Astrocyte of the hippocampus (primary cell): ENCODE measurements at regions not wholly inside any gene's neighbourhood (a gene's known extent, or its start where the extent isn't known, plus 50 kb on each side); places are given as distances from the start of the nearest gene placed in this dataset.
"Not testable (repeated sequence)": the region's sequence is repeated elsewhere in the genome, so short reads cannot be mapped to it uniquely, and the experiment has no call there.

Experiments used
- DNase-seq: peaks from one replicate; pipeline ENCODE4 v3.0.0; 2011; ENCODE audit warnings: low read depth, low spot score

GRCh38 chr1:177891809-177892208 is 78.0 kb downstream of the SEC16B start:
- DNase-seq = no peak

GRCh38 chr1:177890479-177890878 is 79.4 kb downstream of the SEC16B start:
- DNase-seq = no peak

DNA sequence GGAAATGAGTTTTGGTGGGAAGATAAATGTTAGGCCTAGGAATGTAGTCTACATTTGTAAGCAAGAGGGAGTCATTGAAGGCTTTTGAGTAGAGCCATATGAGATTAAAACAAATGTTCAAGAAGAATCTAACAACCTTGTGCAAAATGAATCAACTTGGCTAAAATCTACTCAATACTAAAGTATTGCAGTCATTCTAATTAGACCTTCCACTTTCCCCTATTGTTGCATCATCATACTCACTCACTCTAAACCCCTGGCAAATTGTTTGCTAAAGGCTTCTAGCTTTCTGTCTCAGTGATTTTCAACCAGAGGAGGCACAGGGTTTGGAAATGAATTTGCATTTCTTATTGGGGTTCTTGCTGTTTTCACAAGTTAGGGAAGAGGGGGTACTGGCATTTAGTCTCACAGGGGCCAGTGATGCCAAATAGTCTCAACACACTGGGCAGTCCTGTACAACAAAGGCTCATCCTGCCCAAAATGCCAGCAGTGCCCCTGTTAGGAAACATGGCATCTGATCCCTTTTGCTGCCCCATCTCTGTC is 85.3 kb downstream of the SEC16B start:
- DNase-seq = no peak

GRCh38 chr1:177883581-177883980 is 86.3 kb downstream of the SEC16B start:
- no peak for DNase-seq

DNA sequence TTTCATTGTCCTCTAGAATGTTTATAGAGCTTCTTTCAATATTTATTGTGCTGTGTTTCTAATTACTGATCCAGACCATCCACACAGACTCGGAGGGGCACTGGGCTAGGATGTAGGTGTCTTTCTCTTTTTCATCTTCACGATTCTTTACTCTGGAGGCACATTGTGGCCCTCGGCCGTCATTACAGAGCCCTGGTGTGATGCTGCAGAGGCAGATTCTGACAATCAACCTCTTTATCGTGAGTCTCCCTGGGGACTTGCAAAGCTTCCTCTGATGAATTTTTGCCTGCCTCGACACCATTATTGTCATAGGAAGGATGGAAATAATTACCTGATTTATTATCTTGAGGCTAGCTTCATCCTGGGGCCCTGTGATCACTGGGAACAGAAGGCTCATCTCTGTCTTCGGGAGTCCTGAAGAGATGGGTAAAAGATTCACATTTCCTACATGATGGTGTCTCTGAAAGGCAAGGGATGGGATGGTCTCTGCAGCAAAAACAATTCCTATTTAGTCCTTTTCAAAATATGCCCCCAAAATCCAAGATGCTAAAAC is 89.4 kb downstream of the SEC16B start:
- DNase-seq = no peak

- DNase-seq = no peak
Measured at GRCh38 chr1:177877086-177877485, 92.8 kb downstream of the SEC16B start.

- DNase-seq = peak; percentile 48
Measured at GRCh38 chr1:177873238-177873637, 96.6 kb downstream of the SEC16B start.

DNA sequence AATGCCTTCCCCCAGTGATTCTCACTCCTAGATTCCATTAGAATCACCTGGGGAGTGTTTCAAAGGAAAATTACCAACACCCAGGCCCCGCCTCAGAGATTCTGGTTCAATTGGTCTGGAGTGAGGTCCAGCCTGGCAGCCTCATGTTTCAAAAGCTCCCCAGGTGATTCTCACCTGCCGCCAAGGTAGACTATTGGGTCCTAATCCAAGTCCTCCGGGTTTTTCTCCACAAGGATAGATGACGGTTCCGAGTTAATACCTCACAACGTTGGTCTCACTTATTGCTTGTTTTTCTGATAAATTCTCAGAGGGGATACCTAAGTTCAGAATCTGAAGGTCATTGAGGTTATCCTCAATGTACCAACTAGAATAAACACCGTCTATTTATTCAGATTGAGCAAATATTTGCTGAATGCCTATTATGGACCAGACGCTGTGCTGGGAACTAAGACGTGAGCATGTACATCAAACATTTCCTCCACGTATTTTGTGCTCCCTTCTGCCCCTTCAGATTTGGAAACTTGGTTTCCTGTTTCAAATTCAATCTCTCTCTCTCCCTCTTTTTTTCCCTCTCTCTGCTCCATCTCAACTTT is 97.5 kb downstream of the SEC16B start:
- no peak for DNase-seq

DNA sequence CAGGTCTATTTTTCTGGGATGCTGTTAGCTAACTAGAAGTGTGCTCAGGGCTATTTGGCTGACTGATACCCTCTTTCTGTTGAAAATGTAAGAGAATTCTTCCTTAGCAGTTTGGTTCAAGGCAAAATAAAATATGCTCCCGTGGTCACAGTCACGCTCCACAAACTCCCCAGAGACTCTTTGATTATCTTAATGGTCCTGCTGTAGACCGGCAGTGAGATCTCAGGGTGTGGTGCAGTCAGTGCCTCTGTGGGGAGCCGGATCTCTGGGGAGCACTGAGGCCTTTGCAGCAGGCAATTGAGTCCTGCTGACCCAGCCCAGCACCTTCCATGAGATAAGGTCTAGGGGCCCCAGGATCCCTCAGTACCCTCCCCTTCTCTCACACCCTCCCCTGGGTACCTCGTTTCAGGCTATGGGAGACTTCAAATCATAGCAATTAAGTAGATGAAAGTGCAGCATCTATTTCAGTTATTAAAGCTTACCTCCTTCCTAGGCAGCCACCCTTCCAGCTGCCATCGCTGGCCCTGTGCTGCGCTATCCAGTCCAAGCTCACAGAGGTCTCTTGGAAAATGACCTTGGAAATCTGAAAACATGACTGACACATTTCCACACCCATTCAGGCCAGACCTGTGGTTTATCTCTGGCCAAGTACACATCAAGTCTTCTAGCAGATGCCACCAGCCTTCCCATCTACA is 98.1 kb downstream of the SEC16B start:
- DNase-seq = no peak

DNA sequence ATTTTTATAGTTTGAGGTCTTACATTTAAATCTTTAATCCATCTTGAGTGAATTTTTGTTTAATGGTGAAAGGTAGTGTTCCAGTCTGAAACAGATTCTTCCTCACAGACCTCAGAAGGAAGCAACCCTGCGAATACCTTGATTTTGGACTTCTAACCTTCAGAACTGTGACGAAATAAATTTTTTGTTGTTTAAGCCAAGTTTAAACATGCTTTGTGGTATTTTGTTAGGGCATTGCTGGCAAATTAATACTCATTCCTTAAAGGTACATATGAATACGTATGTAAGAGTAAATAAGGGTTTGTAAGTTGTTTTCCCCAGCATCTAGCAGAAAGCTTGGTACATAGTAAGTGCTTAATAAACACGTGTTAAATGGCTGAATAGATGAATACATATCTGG is 100.3 kb downstream of the SEC16B start:
- DNase-seq = no peak

GRCh38 chr1:177869011-177869410 is 100.8 kb downstream of the SEC16B start:
- DNase-seq = not testable (repeated sequence)

DNA sequence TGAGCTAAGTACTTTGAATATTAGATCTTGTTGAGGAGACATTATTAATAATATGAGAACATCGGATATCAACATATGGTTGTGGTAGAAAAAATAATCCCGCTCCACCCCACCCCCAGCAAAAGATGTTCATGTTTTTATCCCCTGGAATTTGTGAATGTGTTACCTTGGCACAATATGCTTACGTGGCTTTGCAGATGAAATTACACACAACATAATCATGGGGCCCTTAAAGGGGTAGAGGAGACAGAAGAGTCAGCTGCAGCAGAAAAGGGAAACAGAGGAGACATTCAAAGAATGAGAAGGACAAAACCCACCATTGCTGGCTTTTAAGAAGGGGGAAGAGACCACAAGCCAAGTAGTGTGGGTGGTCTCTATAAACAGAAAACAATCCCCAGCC is 104.1 kb downstream of the SEC16B start:
- no peak for DNase-seq

DNA sequence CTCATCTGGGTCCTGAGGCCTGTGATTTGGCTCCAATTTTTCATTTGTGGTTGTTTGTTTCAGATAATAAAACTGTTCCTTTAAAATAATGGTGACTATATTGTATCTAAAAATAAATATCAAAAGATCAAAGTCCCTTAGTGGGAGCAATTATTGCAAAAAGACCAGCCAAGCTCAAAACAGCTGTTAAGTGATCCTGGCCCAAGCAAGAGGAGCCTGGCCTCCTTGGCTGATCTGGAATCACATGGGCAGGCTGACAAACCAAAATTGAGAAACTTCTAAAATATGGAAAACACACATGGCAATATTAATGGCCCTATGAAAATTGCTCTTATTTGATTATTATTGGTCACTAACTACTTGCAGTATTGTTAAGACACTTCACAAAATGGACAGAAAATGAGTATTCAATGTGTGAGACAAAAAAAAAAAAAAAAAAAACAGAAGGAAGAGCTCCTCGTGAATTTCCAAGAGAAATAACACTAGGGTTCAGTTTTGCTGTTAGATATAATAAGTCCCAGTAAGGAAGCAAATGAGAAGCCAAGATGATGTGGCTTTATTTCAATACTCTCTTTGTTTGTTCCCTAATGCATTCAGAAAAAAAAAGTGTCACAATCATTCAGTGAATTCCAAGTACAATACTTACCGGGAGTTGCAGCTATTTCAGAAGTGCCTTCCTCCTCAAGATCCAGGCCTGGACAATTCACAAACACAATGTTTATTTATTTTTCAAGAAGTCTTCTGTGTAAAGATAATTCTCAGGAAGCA is 105.1 kb downstream of the SEC16B start:
- no peak for DNase-seq

DNA sequence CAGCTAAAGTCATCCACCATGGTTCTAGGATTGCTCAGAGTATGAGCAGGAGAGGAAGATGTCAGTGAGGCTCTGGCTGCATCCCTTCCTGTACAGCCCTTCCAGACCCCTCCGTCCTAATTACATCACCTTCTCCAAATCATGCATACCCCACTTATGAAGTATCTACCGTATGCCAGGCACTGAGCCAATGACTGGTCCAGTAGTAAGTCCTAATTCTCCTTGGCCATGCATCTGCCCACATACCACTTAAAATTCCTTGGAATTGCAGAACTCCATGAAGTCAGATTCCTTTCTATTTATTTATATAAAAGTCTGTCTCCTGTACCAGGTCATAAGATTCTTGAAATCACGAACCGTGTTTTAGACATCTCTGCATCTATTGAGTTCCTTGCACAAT is 106.1 kb downstream of the SEC16B start:
- DNase-seq = no peak

GRCh38 chr1:177862916-177863315 is 106.9 kb downstream of the SEC16B start:
- no peak for DNase-seq

- DNase-seq = no peak
Measured at GRCh38 chr1:177859572-177859971, 110.3 kb downstream of the SEC16B start.

GRCh38 chr1:177858332-177858821 is 111.5 kb downstream of the SEC16B start:
- DNase-seq = peak; percentile 22

GRCh38 chr1:177857285-177857684 is 112.6 kb downstream of the SEC16B start:
- no peak for DNase-seq

GRCh38 chr1:177854951-177855350 is 114.9 kb downstream of the SEC16B start:
- no peak for DNase-seq

DNA sequence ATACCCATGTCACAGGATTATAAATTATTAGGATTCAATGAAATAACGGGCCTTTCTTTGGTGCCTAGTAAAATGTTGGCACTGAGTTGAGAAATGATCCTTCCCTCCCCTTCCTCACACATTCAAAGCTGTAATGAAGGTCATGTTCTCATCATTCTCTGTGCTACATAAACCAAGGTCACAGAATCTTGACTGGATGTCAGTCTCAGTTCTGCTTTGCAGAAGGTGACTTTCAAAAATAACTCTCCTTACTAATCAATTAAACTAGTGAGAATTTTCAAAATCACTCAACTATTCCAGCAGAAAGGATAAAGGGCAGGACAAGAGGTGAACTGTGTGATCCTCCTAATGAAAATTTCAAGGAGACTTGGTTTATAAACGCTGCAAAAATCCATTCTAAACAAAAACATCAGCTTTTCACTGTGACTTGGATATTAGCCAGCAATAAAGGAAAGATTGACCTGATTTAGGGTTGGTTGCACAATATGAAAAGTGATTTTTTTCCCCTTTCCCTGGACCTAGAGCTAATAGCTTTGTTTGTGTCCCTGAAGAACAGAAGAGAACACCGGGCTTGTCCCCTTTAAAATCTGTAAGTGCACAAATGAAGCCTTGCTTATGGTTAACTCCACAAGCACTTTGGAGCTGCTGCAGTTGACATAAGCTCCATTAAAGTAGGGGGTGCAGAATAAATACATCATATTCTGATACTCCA is 120.1 kb downstream of the SEC16B start:
- DNase-seq = no peak

DNA sequence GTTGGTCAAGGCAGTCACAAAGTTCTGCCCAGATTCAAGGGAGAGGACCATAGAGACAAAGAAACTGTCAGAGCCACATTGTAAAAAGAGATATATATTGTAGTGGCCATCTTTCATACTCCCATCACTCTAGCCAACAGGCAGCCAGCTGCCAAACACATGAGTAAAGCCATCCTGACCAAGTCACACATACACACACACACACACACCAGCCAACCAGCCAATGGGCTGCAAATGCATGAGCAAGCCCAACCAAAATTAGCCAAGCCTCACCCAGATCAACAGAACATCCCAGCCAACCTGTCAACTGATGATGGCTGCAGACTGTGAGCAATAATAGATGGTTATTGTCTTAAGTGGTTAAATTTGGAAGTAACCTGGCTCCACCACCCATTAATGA is 120.7 kb downstream of the SEC16B start:
- peak; percentile 28 for DNase-seq
